Chondrocyte (in vitro differentiated cells): ENCODE measurements at regions not wholly inside any gene's neighbourhood (a gene's known extent, or its start where the extent isn't known, plus 50 kb on each side); places are given as distances from the start of the nearest gene placed in this dataset.

ENCODE experiments used
- DNase-seq: peaks from one replicate; pipeline ENCODE4 v3.0.0; 2021; ENCODE audit warnings: mixed read lengths, low spot score
- H3K27ac Mint-ChIP-seq: one replicate; pipeline ENCODE4 v1.8.0; 2021; ENCODE audit warnings: mild to moderate bottlenecking, moderate library complexity, mixed read lengths; ENCODE audit not compliant: unreplicated experiment
- H3K27me3 Mint-ChIP-seq: 2 replicates; pipeline ENCODE4 v1.8.0; 2021; ENCODE audit warnings: low read depth, mixed read lengths
- H3K36me3 Mint-ChIP-seq: 2 replicates; pipeline ENCODE4 v1.8.0; 2021; ENCODE audit warnings: low read depth, mixed read lengths
- H3K4me1 Mint-ChIP-seq: 2 replicates; pipeline ENCODE4 v1.8.0; 2021; ENCODE audit warnings: low read depth, mild to moderate bottlenecking, mixed read lengths
- H3K4me3 Mint-ChIP-seq: one replicate; pipeline ENCODE4 v1.8.0; 2021; ENCODE audit warnings: mild to moderate bottlenecking, moderate library complexity, mixed read lengths; ENCODE audit not compliant: unreplicated experiment
- H3K9me3 Mint-ChIP-seq: 2 replicates; pipeline ENCODE4 v1.8.0; 2021; ENCODE audit warnings: low read depth, mixed read lengths
- TF ChIP-seq, protein P1 (sequence below): fragments of 200-600 bp; sonication (generic); IDR thresholded peaks from 2 replicates; pipeline ENCODE4 v1.5.0; 2021; ENCODE audit warnings: antibody characterized with exemption, mild to moderate bottlenecking, moderate library complexity

DNA sequence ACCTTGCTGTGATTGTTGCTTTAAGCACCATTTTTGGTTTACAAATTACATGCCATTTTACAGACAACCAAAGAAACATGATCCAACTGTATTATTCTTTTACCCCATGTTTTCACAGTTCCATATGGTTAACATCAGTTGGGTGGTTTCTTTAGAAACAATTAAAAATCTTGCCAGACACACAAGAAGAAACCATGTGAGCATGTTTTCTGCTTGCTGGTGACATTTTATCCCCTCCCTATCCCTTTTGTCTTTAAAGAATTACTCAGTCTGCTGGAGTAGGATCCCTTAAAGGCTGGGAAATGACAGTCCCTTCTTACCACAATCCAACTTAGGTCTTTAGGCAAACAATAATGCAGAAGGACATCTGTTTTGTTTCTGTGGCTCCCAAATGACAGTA lies 121.8 kb upstream of the PLXNC1 start:
- Mint-ChIP-seq H3K4me3 (no peak overlapping the region), H3K27me3 (no peaks in the 10 kb centered on the region), H3K36me3 (peaks cover 9% of the 10 kb centered on the region)

GRCh38 chr12:94027561-94027960 lies 120.8 kb upstream of the PLXNC1 start:
- Mint-ChIP-seq H3K36me3 (peaks cover 6% of the 10 kb centered on the region), H3K27me3 (no peaks in the 10 kb centered on the region), H3K4me1 (peaks cover 11% of the 10 kb centered on the region), H3K9me3 (peaks cover 25% of the 10 kb centered on the region), H3K27ac (no peak overlapping the region), H3K4me3 (no peak overlapping the region)
- DNase-seq: no peak
- TF ChIP-seq, protein P1, sequence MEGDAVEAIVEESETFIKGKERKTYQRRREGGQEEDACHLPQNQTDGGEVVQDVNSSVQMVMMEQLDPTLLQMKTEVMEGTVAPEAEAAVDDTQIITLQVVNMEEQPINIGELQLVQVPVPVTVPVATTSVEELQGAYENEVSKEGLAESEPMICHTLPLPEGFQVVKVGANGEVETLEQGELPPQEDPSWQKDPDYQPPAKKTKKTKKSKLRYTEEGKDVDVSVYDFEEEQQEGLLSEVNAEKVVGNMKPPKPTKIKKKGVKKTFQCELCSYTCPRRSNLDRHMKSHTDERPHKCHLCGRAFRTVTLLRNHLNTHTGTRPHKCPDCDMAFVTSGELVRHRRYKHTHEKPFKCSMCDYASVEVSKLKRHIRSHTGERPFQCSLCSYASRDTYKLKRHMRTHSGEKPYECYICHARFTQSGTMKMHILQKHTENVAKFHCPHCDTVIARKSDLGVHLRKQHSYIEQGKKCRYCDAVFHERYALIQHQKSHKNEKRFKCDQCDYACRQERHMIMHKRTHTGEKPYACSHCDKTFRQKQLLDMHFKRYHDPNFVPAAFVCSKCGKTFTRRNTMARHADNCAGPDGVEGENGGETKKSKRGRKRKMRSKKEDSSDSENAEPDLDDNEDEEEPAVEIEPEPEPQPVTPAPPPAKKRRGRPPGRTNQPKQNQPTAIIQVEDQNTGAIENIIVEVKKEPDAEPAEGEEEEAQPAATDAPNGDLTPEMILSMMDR: no peak

More for the DNA sequence above, 121.8 kb upstream of the PLXNC1 start:
- Mint-ChIP-seq H3K4me1 (peaks cover 11% of the 10 kb centered on the region), H3K27ac (no peak overlapping the region), H3K9me3 (peaks cover 29% of the 10 kb centered on the region)
- DNase-seq: no peak
- TF ChIP-seq, protein P1: no peak

DNA sequence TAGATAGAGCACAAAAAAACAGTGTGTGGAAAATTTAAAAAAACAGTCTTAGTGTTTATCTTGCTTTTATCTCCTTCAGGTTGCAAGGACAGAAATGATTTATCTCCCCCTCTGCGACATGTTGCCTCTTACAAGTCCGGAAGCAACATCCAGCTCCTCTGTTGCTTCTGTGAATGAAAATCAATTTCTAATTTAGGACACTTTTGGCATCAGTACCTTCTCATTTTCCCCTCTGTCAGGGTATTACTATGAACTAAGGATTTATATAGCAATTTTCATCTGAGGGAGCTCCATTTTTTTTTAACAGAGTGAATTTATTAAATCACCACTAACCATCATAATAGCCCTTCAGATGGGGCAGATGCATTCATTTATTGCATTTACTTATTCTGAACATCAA lies 116.6 kb upstream of the PLXNC1 start:
- peaks cover 2% of the 10 kb centered on the region for H3K36me3 Mint-ChIP-seq
- no peak overlapping the region for H3K4me3 Mint-ChIP-seq
- DNase-seq: no peak
- no peak overlapping the region for H3K27ac Mint-ChIP-seq
- peaks cover under 1% of the 10 kb centered on the region for H3K4me1 Mint-ChIP-seq
- TF ChIP-seq, protein P1: no peak
- peaks cover 23% of the 10 kb centered on the region for H3K9me3 Mint-ChIP-seq
- H3K27me3 Mint-ChIP-seq: no peaks in the 10 kb centered on the region

- Mint-ChIP-seq H3K4me3 (no peak overlapping the region), H3K4me1 (peaks cover 3% of the 10 kb centered on the region), H3K27me3 (no peaks in the 10 kb centered on the region), H3K27ac (no peak overlapping the region), H3K36me3 (peaks cover 2% of the 10 kb centered on the region), H3K9me3 (peaks cover 19% of the 10 kb centered on the region)
- DNase-seq: no peak
- TF ChIP-seq, protein P1: no peak
Observed at GRCh38 chr12:94032368-94032767, 116.0 kb upstream of the PLXNC1 start.

- peaks cover 14% of the 10 kb centered on the region for H3K9me3 Mint-ChIP-seq
- H3K27ac Mint-ChIP-seq: no peak overlapping the region
- H3K4me1 Mint-ChIP-seq: peaks cover 6% of the 10 kb centered on the region
- DNase-seq: no peak
- no peak overlapping the region for H3K4me3 Mint-ChIP-seq
- no peaks in the 10 kb centered on the region for H3K27me3 Mint-ChIP-seq
- TF ChIP-seq, protein P1: no peak
- H3K36me3 Mint-ChIP-seq: peaks cover 2% of the 10 kb centered on the region
Observed at GRCh38 chr12:94033101-94033500, 115.3 kb upstream of the PLXNC1 start.
